DND-41 (cell line): ENCODE measurements at regions not wholly inside any gene's neighbourhood (a gene's known extent, or its start where the extent isn't known, plus 50 kb on each side); places are given as distances from the start of the nearest gene placed in this dataset.

Experiments
- EZH2 ChIP-seq: IDR thresholded peaks from 3 replicates; pipeline ENCODE4 v1.6.1; 2012; ENCODE audit warnings: borderline replicate concordance, low read depth, mild to moderate bottlenecking, moderate library complexity, low read length, inconsistent platforms; ENCODE audit not compliant: severe bottlenecking
- TF ChIP-seq, protein P1 (sequence below): IDR thresholded peaks from 2 replicates; pipeline ENCODE4 v1.5.1; 2012; ENCODE audit warnings: borderline replicate concordance, low read length, moderate library complexity, mild to moderate bottlenecking; ENCODE audit not compliant: poor library complexity, severe bottlenecking; ENCODE audit errors: extremely low read depth

DNA sequence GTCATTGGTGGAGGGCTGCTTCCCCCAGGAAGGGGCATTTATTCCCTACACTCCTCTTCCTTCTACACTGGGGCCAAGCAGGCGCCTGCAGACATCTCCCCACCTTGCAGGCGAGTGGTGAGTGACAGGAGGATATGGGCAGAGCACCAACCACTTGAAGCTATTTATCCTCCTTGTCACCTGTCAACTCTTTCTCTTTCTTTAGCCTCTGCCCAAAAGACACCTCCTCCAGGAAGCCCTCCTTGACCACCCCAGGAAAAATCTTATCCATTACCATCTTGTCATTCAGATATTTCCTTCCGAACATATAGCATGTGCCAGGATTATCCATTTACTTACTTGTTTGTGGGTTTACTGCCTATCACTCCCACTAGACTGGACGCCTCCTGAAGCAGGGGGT, 362.4 kb downstream of the MN1 start:
- TF ChIP-seq, protein P1, sequence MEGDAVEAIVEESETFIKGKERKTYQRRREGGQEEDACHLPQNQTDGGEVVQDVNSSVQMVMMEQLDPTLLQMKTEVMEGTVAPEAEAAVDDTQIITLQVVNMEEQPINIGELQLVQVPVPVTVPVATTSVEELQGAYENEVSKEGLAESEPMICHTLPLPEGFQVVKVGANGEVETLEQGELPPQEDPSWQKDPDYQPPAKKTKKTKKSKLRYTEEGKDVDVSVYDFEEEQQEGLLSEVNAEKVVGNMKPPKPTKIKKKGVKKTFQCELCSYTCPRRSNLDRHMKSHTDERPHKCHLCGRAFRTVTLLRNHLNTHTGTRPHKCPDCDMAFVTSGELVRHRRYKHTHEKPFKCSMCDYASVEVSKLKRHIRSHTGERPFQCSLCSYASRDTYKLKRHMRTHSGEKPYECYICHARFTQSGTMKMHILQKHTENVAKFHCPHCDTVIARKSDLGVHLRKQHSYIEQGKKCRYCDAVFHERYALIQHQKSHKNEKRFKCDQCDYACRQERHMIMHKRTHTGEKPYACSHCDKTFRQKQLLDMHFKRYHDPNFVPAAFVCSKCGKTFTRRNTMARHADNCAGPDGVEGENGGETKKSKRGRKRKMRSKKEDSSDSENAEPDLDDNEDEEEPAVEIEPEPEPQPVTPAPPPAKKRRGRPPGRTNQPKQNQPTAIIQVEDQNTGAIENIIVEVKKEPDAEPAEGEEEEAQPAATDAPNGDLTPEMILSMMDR = no peak
- no peak for TF ChIP-seq EZH2
